ENCODE measurements at regions not wholly inside any gene's neighbourhood (a gene's known extent, or its start where the extent isn't known, plus 50 kb on each side); places are given as distances from the start of the nearest gene placed in this dataset.
"Not testable (repeated sequence)": the region's sequence is repeated elsewhere in the genome, so short reads cannot be mapped to it uniquely, and the experiment has no call there.

GRCh38 chr5:18602402-18602801 lies 968.1 kb downstream of the TAF11L14 start:
- no peak for DNase-seq

- no peak for DNase-seq
These were observed 970.9 kb downstream of the TAF11L14 start for GRCh38 chr5:18605186-18605585.

GRCh38 chr5:18607570-18607969 lies 973.3 kb downstream of the TAF11L14 start:
- DNase-seq, result no peak

GRCh38 chr5:18617191-18617590 lies 982.9 kb downstream of the TAF11L14 start:
- not testable (repeated sequence) for DNase-seq

GRCh38 chr5:18630458-18631045 lies 996.3 kb downstream of the TAF11L14 start:
- DNase-seq, result no peak

- no peak for DNase-seq
These were observed 1018.4 kb downstream of the TAF11L14 start for GRCh38 chr5:18652404-18653215.

- DNase-seq, result no peak
These were observed 1019.0 kb downstream of the TAF11L14 start for GRCh38 chr5:18653216-18653752.

- no peak for DNase-seq
These were observed 1026.3 kb downstream of the TAF11L14 start for GRCh38 chr5:18660511-18660910.

- no peak for DNase-seq
These were observed 1028.0 kb downstream of the TAF11L14 start for GRCh38 chr5:18662231-18662630.

- not testable (repeated sequence) for DNase-seq
These were observed 1040.0 kb downstream of the TAF11L14 start for GRCh38 chr5:18674212-18674611.

GRCh38 chr5:18675041-18675440 lies 1040.8 kb downstream of the TAF11L14 start:
- no peak for DNase-seq

GRCh38 chr5:18686253-18686652 lies 1052.0 kb downstream of the TAF11L14 start:
- DNase-seq, result no peak

GRCh38 chr5:18687429-18687828 lies 1053.2 kb downstream of the TAF11L14 start:
- DNase-seq, result no peak

GRCh38 chr5:18699681-18700080 lies 1065.4 kb downstream of the TAF11L14 start:
- no peak for DNase-seq

GRCh38 chr5:18702821-18703220 lies 1068.6 kb downstream of the TAF11L14 start:
- DNase-seq, result no peak

GRCh38 chr5:18712936-18713485 lies 1078.8 kb downstream of the TAF11L14 start:
- DNase-seq, result no peak

- no peak for DNase-seq
These were observed 1085.7 kb downstream of the TAF11L14 start for GRCh38 chr5:18720002-18720401.

GRCh38 chr5:18732556-18733479 lies 1098.6 kb downstream of the TAF11L14 start:
- DNase-seq, result no peak

GRCh38 chr5:18736051-18736398 lies 1101.8 kb downstream of the TAF11L14 start:
- DNase-seq, result no peak

GRCh38 chr5:18736736-18737135 lies 1102.5 kb downstream of the TAF11L14 start:
- DNase-seq, result not testable (repeated sequence)

- no peak for DNase-seq
These were observed 1106.0 kb downstream of the TAF11L14 start for GRCh38 chr5:18740301-18740700.

- no peak for DNase-seq
These were observed 1108.6 kb downstream of the TAF11L14 start for GRCh38 chr5:18742830-18743229.

GRCh38 chr5:18744441-18744840 lies 1110.2 kb downstream of the TAF11L14 start:
- DNase-seq, result no peak
